A673 (cell line): ENCODE measurements at regions not wholly inside any gene's neighbourhood (a gene's known extent, or its start where the extent isn't known, plus 50 kb on each side); places are given as distances from the start of the nearest gene placed in this dataset.

Experiments
- EZH2 ChIP-seq: fragments of 200-600 bp; sonication (generic); IDR thresholded peaks from 2 replicates; pipeline ENCODE4 v1.6.1; 2017; ENCODE audit warnings: borderline replicate concordance, low read depth, mild to moderate bottlenecking, mixed read lengths, antibody characterized with exemption, low read length; ENCODE audit not compliant: poor library complexity, severe bottlenecking
- TF ChIP-seq, protein P1 (sequence below): fragments of 300-800, 200-600 bp; sonication (generic); conservative IDR thresholded peaks from 2 replicates; pipeline ENCODE4 v1.5.1; 2017; ENCODE audit warnings: low read depth, mild to moderate bottlenecking, antibody characterized with exemption, low read length, moderate library complexity, mixed read lengths

DNA sequence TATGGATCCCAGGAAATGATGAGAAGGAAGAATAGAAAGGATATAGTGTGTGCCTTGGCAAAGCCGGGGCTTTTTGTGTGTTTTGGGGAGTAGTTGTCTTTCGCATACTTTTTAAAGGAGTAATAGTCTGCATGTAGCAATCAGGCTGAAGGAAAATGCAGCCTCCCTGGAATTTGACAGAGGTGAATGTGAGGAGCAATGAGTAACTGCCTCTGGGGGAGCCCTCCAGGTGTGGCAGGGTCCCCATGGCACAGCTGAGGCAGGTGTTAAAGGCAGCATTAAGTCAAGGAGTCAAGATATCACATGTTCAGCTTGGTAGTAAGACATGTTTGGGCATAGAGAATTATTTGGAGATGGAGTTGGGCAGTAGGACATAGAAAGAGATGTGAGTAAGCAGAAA lies 203.1 kb downstream of the C6orf118 start:
- TF ChIP-seq, protein P1, sequence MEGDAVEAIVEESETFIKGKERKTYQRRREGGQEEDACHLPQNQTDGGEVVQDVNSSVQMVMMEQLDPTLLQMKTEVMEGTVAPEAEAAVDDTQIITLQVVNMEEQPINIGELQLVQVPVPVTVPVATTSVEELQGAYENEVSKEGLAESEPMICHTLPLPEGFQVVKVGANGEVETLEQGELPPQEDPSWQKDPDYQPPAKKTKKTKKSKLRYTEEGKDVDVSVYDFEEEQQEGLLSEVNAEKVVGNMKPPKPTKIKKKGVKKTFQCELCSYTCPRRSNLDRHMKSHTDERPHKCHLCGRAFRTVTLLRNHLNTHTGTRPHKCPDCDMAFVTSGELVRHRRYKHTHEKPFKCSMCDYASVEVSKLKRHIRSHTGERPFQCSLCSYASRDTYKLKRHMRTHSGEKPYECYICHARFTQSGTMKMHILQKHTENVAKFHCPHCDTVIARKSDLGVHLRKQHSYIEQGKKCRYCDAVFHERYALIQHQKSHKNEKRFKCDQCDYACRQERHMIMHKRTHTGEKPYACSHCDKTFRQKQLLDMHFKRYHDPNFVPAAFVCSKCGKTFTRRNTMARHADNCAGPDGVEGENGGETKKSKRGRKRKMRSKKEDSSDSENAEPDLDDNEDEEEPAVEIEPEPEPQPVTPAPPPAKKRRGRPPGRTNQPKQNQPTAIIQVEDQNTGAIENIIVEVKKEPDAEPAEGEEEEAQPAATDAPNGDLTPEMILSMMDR: no peak
- no peak for TF ChIP-seq EZH2
